ENCODE measurements at regions not wholly inside any gene's neighbourhood (a gene's known extent, or its start where the extent isn't known, plus 50 kb on each side); places are given as distances from the start of the nearest gene placed in this dataset.

DNA sequence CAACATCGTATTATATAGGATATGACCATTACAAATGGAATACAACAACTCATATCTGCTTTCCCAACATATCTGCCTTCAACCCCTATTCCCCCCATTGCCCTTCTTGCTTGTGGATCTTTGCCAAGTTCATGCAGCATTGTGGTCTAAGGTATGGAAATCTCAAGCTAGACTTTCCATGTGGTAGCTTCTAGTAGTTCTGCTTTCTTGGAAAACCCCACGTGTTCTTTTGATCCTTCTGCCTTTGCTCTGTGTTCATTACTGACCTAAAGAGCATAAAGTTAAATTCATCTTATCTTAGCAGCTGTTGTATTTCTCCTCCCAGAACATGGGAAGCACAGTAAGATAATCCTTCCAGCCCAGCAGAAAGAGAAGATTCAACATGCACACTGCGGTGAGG lies 202.0 kb upstream of the SALL1 start:
- peaks cover 11% of the 10 kb centered on the region for H3K4me1 ChIP-seq (ENCODE audit: control insufficient read depth, insufficient read depth, low read length)
- no peaks in the 10 kb centered on the region for H3K36me3 ChIP-seq (ENCODE audit: control insufficient read depth, insufficient read depth, low read length)
- no peak overlapping the region for H3K4me3 ChIP-seq (ENCODE audit: insufficient read depth, low read depth, low read length)
- no peaks in the 10 kb centered on the region for H3K27me3 ChIP-seq (ENCODE audit: control insufficient read depth, insufficient read depth, low read length, poor library complexity, severe bottlenecking)
- 92 to 94% methylated on average over 2 of the region's 3 CpGs for WGBS, 2 experiments
- no peaks in the 10 kb centered on the region for H3K9me3 ChIP-seq (ENCODE audit: control insufficient read depth, low read length)
- H3K27ac ChIP-seq (ENCODE audit: insufficient read depth, low read depth, low read length, poor library complexity, severe bottlenecking), result no peak overlapping the region

DNA sequence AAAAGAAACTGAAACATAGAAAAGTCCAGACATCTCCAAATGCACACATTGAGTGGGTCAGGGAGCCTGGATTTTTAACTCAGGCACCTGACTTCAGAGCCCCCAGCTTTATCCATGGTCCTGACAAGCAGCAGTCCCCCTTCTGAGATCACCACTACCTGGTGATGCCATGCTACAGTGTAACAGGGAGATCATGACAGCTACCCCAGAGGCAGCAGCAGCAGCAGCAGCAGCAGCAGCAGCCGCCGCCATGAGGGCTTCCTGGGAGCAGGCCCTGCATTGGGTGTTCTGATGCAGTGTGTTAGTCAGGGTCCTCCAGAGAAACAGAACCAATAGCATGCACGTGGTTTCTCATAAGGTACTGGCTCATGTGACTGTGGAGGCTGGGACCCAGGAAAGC lies 198.6 kb upstream of the SALL1 start:
- WGBS, 2 experiments, result 92 to 94% methylated on average over 3 of the region's 3 CpGs
- H3K27me3 ChIP-seq (ENCODE audit: control insufficient read depth, insufficient read depth, low read length, poor library complexity, severe bottlenecking), result no peaks in the 10 kb centered on the region
- no peak overlapping the region for H3K27ac ChIP-seq (ENCODE audit: insufficient read depth, low read depth, low read length, poor library complexity, severe bottlenecking)
- no peak overlapping the region for H3K4me3 ChIP-seq (ENCODE audit: insufficient read depth, low read depth, low read length)
- no peaks in the 10 kb centered on the region for H3K36me3 ChIP-seq (ENCODE audit: control insufficient read depth, insufficient read depth, low read length)
- H3K4me1 ChIP-seq (ENCODE audit: control insufficient read depth, insufficient read depth, low read length), result no peaks in the 10 kb centered on the region
- no peaks in the 10 kb centered on the region for H3K9me3 ChIP-seq (ENCODE audit: control insufficient read depth, low read length)

DNA sequence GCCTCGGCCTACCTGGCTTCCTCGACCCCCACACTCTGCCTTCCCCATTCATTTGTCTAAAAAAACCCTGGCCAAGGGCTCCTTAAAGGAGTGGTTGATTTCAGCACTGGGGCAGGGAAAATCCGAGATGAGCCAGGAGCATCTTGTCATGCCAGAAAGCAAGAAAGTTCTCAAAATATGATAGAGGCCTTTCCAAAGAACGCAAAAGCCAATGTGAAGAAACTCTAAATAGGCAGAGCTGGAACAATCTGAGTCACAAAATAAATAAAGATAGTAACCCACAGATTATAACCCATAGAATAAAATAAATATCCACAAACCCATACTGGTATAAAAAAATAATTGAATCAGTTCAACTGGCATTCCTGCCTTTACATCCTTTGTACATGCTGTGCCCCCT lies 192.3 kb upstream of the SALL1 start:
- no peaks in the 10 kb centered on the region for H3K9me3 ChIP-seq (ENCODE audit: control insufficient read depth, low read length)
- no peaks in the 10 kb centered on the region for H3K36me3 ChIP-seq (ENCODE audit: control insufficient read depth, insufficient read depth, low read length)
- 92 to 95% methylated on average over 4 of the region's 4 CpGs for WGBS, 2 experiments
- no peaks in the 10 kb centered on the region for H3K4me1 ChIP-seq (ENCODE audit: control insufficient read depth, insufficient read depth, low read length)
- no peak overlapping the region for H3K4me3 ChIP-seq (ENCODE audit: insufficient read depth, low read depth, low read length)
- no peak overlapping the region for H3K27ac ChIP-seq (ENCODE audit: insufficient read depth, low read depth, low read length, poor library complexity, severe bottlenecking)
- no peaks in the 10 kb centered on the region for H3K27me3 ChIP-seq (ENCODE audit: control insufficient read depth, insufficient read depth, low read length, poor library complexity, severe bottlenecking)

GRCh38 chr16:51341204-51341603 lies 190.1 kb upstream of the SALL1 start:
- Histone ChIP-seq H3K4me3 (ENCODE audit: insufficient read depth, low read depth, low read length) (no peak overlapping the region), H3K9me3 (ENCODE audit: control insufficient read depth, low read length) (no peaks in the 10 kb centered on the region), H3K36me3 (ENCODE audit: control insufficient read depth, insufficient read depth, low read length) (no peaks in the 10 kb centered on the region), H3K4me1 (ENCODE audit: control insufficient read depth, insufficient read depth, low read length) (no peaks in the 10 kb centered on the region), H3K27me3 (ENCODE audit: control insufficient read depth, insufficient read depth, low read length, poor library complexity, severe bottlenecking) (no peaks in the 10 kb centered on the region), H3K27ac (ENCODE audit: insufficient read depth, low read depth, low read length, poor library complexity, severe bottlenecking) (no peak overlapping the region)
- 91 to 96% methylated on average over 3 of the region's 4 CpGs for WGBS, 2 experiments

DNA sequence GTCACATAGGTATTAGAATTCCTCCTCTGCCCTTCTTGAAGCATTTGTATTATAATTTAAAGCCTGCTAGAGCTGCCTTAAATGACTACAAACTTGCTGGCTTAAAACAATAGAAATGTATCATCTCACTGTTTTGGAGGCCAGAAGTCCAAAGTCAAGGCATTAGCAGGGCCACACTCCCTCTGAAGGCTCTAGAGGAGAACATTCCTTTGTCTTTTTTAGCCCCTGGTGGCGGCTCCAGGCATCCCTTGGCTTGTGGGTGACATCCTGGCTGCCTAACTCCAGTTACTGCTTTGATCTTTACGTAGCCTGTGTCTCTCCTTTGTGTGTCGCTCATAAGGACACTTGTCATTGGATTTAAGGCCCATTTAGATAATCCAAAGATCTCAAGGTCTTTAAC lies 186.6 kb upstream of the SALL1 start:
- 79 to 82% methylated on average over 3 of the region's 3 CpGs for WGBS, 2 experiments
- Histone ChIP-seq H3K9me3 (ENCODE audit: control insufficient read depth, low read length) (no peaks in the 10 kb centered on the region), H3K36me3 (ENCODE audit: control insufficient read depth, insufficient read depth, low read length) (no peaks in the 10 kb centered on the region)

GRCh38 chr16:51328733-51329132 lies 177.7 kb upstream of the SALL1 start:
- no peak overlapping the region for H3K27ac ChIP-seq (ENCODE audit: insufficient read depth, low read depth, low read length, poor library complexity, severe bottlenecking)
- H3K27me3 ChIP-seq (ENCODE audit: control insufficient read depth, insufficient read depth, low read length, poor library complexity, severe bottlenecking), result no peaks in the 10 kb centered on the region
- 87 to 89% methylated on average over 7 of the region's 7 CpGs for WGBS, 2 experiments

More for the DNA sequence above, 186.6 kb upstream of the SALL1 start:
- no peak overlapping the region for H3K27ac ChIP-seq (ENCODE audit: insufficient read depth, low read depth, low read length, poor library complexity, severe bottlenecking)
- no peaks in the 10 kb centered on the region for H3K4me1 ChIP-seq (ENCODE audit: control insufficient read depth, insufficient read depth, low read length)
- H3K4me3 ChIP-seq (ENCODE audit: insufficient read depth, low read depth, low read length), result no peak overlapping the region
- H3K27me3 ChIP-seq (ENCODE audit: control insufficient read depth, insufficient read depth, low read length, poor library complexity, severe bottlenecking), result no peaks in the 10 kb centered on the region

GRCh38 chr16:51327001-51327400 lies 175.9 kb upstream of the SALL1 start:
- H3K27ac ChIP-seq (ENCODE audit: insufficient read depth, low read depth, low read length, poor library complexity, severe bottlenecking), result no peak overlapping the region
- 87 to 92% methylated on average over 2 of the region's 2 CpGs for WGBS, 2 experiments

More at GRCh38 chr16:51328733-51329132, 177.7 kb upstream of the SALL1 start:
- Histone ChIP-seq H3K36me3 (ENCODE audit: control insufficient read depth, insufficient read depth, low read length) (no peaks in the 10 kb centered on the region), H3K4me1 (ENCODE audit: control insufficient read depth, insufficient read depth, low read length) (no peaks in the 10 kb centered on the region), H3K9me3 (ENCODE audit: control insufficient read depth, low read length) (no peaks in the 10 kb centered on the region), H3K4me3 (ENCODE audit: insufficient read depth, low read depth, low read length) (no peak overlapping the region)

DNA sequence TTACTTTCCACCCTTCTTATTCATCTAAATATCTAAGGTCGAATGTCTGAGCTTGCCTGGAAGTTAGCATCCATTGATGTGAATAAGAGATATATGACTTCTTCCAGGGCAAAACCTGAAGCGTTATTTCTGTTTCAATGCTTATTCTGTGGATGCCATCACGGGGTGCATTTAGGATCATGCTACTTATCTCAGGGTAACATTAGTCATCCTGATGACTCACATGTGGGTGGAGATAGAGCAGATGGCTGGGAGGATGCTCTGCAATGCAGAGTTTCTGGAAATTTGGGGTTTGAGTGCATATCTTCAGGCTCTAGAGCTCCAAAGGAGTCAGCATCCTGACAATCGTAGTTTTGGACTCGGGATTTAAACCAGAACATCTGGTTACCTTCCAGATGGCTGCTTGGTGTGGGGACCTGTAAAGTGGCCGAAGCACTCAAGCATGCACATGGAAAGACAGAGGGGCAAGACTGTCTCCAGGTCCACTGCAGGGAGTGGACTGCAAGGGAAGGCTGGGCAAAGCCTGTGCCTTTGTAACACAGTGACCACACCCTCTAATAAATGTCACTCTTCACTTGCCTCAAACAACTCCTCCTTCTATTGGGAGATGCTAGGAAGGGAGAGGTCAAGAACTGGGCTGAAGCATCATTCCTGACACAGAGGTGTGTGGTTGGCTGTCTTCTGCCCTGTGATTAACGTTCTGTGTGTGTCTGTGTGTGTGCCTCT lies 175.2 kb upstream of the SALL1 start:
- H3K4me1 ChIP-seq (ENCODE audit: control insufficient read depth, insufficient read depth, low read length), result no peaks in the 10 kb centered on the region
- H3K4me3 ChIP-seq (ENCODE audit: insufficient read depth, low read depth, low read length), result no peak overlapping the region
- H3K27ac ChIP-seq (ENCODE audit: insufficient read depth, low read depth, low read length, poor library complexity, severe bottlenecking), result no peak overlapping the region
- no peaks in the 10 kb centered on the region for H3K9me3 ChIP-seq (ENCODE audit: control insufficient read depth, low read length)
- WGBS, 2 experiments, result 86 to 93% methylated on average over 7 of the region's 7 CpGs
- H3K27me3 ChIP-seq (ENCODE audit: control insufficient read depth, insufficient read depth, low read length, poor library complexity, severe bottlenecking), result no peaks in the 10 kb centered on the region
- no peaks in the 10 kb centered on the region for H3K36me3 ChIP-seq (ENCODE audit: control insufficient read depth, insufficient read depth, low read length)

More at GRCh38 chr16:51327001-51327400, 175.9 kb upstream of the SALL1 start:
- Histone ChIP-seq H3K9me3 (ENCODE audit: control insufficient read depth, low read length) (no peaks in the 10 kb centered on the region), H3K4me1 (ENCODE audit: control insufficient read depth, insufficient read depth, low read length) (no peaks in the 10 kb centered on the region), H3K27me3 (ENCODE audit: control insufficient read depth, insufficient read depth, low read length, poor library complexity, severe bottlenecking) (no peaks in the 10 kb centered on the region), H3K36me3 (ENCODE audit: control insufficient read depth, insufficient read depth, low read length) (no peaks in the 10 kb centered on the region), H3K4me3 (ENCODE audit: insufficient read depth, low read depth, low read length) (no peak overlapping the region)

GRCh38 chr16:51321251-51321650 lies 170.2 kb upstream of the SALL1 start:
- H3K27ac ChIP-seq (ENCODE audit: insufficient read depth, low read depth, low read length, poor library complexity, severe bottlenecking), result no peak overlapping the region
- no peaks in the 10 kb centered on the region for H3K36me3 ChIP-seq (ENCODE audit: control insufficient read depth, insufficient read depth, low read length)
- no peaks in the 10 kb centered on the region for H3K4me1 ChIP-seq (ENCODE audit: control insufficient read depth, insufficient read depth, low read length)
- no peaks in the 10 kb centered on the region for H3K9me3 ChIP-seq (ENCODE audit: control insufficient read depth, low read length)
- H3K27me3 ChIP-seq (ENCODE audit: control insufficient read depth, insufficient read depth, low read length, poor library complexity, severe bottlenecking), result no peaks in the 10 kb centered on the region
- 88 to 90% methylated on average over 5 of the region's 5 CpGs for WGBS, 2 experiments
- H3K4me3 ChIP-seq (ENCODE audit: insufficient read depth, low read depth, low read length), result no peak overlapping the region

DNA sequence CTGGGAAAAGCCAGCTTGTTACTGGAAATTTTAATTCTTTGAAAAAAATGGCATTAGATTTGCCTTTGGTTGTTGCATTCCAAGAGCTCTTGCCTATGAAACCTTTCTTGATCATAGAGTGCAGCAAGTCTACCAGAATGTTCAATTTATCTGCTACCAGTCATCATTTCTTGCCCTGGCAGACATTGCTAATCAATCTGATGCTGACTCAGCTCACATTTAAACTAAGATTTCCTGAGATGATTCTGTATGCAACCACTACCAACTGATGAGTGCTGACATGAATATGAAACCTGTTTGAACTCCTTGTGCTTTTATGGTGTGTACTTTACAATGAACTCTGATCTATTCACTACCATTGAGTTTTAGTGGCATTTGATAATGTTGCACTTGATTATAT lies 166.5 kb upstream of the SALL1 start:
- Histone ChIP-seq H3K27me3 (ENCODE audit: control insufficient read depth, insufficient read depth, low read length, poor library complexity, severe bottlenecking) (no peaks in the 10 kb centered on the region), H3K4me3 (ENCODE audit: insufficient read depth, low read depth, low read length) (no peak overlapping the region), H3K4me1 (ENCODE audit: control insufficient read depth, insufficient read depth, low read length) (no peaks in the 10 kb centered on the region), H3K9me3 (ENCODE audit: control insufficient read depth, low read length) (no peaks in the 10 kb centered on the region), H3K36me3 (ENCODE audit: control insufficient read depth, insufficient read depth, low read length) (no peaks in the 10 kb centered on the region), H3K27ac (ENCODE audit: insufficient read depth, low read depth, low read length, poor library complexity, severe bottlenecking) (no peak overlapping the region)

- Histone ChIP-seq H3K4me3 (ENCODE audit: insufficient read depth, low read depth, low read length) (no peak overlapping the region), H3K9me3 (ENCODE audit: control insufficient read depth, low read length) (no peaks in the 10 kb centered on the region), H3K36me3 (ENCODE audit: control insufficient read depth, insufficient read depth, low read length) (no peaks in the 10 kb centered on the region), H3K4me1 (ENCODE audit: control insufficient read depth, insufficient read depth, low read length) (no peaks in the 10 kb centered on the region), H3K27ac (ENCODE audit: insufficient read depth, low read depth, low read length, poor library complexity, severe bottlenecking) (no peak overlapping the region), H3K27me3 (ENCODE audit: control insufficient read depth, insufficient read depth, low read length, poor library complexity, severe bottlenecking) (no peaks in the 10 kb centered on the region)
- 96 to 100% methylated on average over 2 of the region's 2 CpGs for WGBS, 2 experiments
Observed at GRCh38 chr16:51313198-51313597, 162.1 kb upstream of the SALL1 start.
